HG03521 (cell line): ENCODE measurements at regions not wholly inside any gene's neighbourhood (a gene's known extent, or its start where the extent isn't known, plus 50 kb on each side); places are given as distances from the start of the nearest gene placed in this dataset.
A peak's percentile ranks its signal among the peaks of the same experiment; 100 is the strongest.

ENCODE experiments used
- ATAC-seq: cut with Tn5 transposase; IDR thresholded peaks from one replicate; pipeline ENCODE4 v1.9.1; 2021; ENCODE audit warnings: mild to moderate bottlenecking, moderate library complexity; ENCODE audit not compliant: unreplicated experiment

DNA sequence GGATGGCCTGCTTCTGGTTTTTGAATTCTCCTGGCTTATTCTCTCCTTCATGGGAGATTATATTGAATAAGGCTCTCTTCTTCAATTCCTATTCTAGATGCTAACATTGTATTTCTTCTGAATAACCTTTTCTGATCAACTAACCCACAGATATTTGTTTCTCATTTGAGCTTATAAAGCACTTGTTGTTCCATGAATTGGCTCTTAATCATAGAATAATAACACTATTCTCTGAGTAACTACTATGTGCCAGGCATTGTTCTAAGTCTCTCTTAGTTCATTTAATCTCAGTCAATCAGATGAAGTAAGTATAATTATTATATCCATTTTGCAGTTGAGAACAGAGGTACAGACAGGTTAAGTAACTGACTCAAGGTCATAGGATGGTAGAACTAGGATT lies 136.3 kb upstream of the MLIP start:
- no peak for ATAC-seq

DNA sequence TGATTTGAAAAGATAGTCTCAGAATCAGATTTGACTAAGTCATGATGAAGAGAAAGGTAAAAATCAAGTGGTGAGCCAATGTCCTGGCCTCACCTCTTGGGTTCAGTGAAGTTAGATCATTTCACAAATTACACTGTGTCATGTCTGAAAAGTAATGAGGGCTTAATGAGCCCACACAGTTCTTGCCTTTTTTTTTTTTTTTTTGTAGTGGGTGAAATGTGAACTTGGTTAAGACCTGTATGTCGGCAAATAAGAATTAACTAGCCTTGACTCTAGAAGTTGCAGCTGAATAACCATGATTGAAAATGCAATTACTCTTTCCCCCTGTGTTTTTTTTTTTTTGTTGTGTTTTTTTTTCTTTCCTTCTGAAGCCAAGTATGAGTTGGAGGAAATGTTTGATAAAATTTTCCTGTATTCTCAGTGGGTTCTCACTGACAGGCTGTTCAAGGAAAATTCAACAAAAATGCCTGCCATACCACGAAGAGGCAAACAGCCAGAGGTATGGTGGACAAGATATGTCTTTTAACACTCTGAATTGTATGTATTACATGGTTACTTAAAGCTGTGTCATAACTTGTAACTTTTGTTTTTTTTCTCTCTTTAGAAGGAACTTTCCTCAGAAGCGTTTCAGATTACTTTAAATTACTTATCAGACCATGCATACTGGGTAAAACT lies 135.2 kb upstream of the MLIP start:
- ATAC-seq = no peak

DNA sequence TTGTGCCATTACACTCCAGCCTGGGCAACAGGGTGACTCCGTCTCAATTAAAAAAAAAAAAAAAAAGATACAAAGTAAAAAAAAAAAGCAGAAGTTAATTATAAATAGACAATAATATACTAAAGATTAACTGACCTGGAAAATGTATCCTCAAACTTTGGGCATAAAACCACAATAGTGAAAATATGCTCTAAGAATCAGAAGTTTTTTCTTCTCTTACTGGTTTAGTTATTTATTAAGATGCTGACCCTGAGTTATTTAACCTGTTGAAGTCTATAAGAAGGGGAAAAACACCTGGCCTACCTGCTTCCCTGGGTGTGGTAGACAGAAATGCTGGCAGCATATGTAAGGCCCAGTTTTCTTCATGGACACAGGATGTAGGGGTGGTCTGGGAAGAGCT lies 133.7 kb upstream of the MLIP start:
- no peak for ATAC-seq

DNA sequence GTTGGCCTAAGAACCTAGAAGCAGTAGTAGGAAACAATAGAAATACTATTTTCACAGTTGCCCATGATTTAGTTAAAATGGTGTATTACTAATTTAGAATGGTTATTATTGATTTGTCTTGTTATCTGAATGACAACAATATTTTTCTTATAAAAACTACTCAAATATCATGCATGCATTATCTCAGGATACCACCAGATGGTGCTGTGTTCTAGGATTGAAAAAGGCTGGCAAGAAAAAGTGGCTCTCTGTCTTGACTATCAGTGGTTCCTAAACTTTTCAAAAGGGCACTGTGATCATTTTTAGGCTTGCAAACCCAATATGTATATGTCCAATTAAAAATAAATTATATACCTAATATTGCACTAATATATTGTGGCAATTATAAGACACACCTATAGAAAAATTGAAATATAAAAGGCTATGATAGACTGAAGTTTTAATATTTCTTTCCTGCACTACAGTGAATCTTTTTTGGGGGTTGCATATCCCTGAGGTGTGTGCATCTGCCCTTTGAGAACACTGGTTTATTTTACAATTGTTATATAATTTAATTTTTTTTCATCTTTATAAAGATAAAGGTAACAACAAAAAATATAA lies 131.7 kb upstream of the MLIP start:
- no peak for ATAC-seq

DNA sequence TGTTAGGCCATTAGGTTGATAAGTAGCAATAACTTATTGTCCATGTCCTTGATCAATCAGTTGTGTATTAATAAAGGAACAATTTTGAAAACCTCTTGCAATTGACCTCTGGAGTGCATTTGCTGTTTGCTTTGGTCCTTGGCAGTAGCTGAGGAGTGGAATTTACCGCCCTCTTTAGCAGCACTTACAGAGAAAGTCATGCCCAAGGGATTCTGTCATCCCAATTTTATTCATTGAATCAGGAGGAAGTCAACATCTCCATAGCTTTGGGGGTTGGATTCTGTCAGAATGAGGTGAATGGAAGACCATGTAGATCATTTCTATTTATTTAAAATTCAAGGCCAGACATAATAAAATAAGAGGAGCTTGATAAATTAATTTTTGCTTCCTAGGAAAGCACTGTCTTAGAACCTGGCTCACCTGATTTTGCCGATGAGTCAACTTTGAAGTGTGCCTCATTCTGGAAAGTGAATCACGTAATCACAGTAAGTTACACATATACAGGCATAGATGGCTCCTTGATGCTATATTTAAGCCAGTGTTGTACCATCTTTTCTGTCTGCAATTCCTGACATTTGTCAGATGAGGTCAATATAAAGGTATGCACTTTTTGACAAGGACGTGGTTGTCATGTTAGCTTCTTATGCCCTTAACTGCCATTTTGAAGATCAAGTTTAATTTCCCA lies 128.7 kb upstream of the MLIP start:
- ATAC-seq = no peak

DNA sequence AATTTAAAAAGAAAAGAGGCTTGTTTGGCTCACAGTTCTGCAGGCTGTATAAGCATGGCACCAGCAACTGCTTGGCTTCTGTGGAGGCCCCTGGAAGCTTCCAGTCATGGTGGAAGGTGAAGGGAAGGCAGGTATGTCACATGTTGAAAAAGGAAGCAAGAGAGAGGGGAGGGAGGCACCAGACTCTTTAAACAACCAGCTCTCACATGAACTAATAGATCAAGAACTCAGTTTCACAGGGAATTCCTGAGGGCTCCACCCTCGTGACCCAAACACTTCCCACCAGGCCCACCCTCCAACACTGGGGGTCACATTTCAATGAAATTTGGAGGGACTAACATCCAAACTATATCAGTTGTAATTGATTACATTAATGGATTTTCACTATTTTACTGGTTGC lies 127.9 kb upstream of the MLIP start:
- no peak for ATAC-seq

DNA sequence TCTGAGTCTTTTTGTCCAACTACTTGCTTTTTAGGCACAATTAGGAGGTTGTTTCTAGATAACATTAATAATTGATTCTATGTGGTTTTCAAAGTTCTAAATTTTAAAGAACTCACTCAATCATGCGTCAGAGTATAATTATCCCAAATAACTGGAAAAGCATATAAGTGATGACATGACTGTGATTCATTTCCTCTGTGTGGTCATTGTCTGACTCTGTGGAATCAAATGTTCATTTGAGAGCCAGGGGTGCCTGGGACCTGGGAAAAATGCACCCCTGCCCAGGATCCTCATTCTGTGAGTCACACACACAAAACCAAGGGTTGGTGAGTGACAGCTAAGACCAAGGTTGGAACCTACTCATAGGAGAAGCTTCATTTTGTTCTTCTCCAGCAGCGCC lies 127.1 kb upstream of the MLIP start:
- ATAC-seq = no peak

DNA sequence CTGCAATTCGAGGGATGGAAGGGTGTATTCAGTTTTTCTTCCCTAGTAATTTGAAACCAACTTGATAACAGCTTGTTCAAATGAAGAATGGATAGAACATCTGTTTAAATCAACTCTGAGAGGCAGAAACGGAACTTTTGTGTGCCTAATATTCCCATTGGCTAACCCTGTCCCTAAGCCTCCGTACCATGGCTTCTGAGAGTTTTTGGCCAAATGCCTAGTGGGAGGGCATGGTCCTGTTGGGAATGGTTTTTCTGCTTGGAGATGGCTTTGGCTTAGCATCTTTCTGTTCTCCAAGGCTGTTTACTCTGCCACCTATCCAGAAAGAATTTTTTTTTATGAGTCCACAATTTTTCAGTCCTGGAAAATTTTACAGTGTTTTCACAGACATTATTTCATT lies 126.7 kb upstream of the MLIP start:
- ATAC-seq = no peak

DNA sequence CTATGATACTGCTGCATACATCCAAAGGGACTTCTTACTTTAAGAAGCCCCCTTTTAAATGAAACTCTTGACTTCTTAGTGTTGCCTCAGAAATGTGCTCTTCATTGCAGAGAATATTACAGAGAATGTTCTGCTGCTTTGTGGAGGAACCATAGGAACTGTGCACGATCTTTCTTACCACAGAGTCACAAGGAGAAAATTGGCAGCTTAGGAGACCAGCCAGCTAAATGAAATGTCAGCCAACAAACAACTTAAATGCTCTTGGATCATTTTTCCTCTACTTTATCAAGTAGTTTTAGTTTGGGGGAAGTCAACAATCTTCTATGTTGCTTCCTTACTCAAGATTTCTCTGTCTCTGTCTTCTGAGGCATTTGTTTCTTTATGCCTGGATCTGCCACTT lies 125.9 kb upstream of the MLIP start:
- no peak for ATAC-seq

DNA sequence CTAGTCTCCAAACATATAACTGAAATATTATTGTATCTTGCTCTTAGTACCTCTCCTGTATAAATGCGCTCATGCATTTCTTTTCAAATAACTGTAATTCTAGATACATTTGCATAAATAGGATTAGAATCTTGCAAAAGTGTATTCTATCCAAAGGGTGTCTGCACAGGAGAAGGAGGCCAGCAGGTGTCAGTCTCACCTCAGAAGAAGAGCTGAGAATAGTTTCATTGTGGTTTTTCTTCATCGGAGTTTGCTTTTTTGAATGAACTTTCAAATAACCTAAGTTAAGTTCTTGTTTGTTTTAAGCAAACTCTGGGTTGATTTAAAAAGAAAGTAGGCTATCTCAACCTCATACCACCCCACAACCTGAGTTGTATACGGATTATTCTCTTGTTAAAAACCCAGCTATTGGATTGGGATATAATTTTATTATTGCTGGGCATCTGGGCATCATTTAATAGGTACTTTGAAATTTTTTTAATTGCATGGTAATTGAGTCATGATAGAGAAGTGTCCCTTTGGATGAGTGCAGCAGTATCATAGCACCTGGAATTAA lies 125.0 kb upstream of the MLIP start:
- ATAC-seq = peak; percentile 64

DNA sequence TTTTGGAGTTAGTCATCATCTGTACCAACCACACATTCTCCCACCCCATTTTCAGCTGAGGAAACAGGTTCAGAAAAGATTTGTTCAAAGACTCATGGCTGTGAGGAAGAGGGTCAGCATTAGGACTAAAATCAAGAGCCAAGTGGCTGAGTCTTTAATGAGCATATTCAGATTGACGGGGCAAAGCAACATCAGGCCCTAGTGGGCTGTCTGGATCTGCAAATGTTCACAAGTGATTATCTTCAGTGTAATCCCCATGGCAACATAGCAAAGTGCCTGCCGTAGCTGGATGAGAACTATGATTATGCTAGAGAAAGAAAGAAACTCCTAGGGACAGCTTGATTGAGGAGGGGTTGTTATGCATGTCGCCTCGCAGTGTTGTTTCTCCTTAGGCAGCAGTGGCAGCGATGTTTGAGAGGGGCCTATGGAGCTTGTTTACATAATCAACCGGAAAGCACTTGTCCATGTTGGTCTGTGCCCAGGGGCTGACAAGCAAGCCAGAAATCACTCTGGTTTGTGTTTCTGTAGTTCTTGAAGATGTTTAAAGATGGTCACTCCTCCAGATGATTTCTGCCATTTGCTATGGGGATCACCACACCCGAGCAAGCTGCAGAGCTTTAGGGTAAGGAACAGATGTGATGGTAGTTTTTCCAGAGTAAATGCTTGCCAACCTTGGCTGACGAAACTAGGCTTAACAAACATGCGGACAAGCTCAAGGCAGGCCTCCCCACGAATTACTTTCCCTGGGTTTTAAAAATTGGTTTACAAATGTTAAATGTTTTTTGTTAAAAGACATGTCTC lies 124.3 kb upstream of the MLIP start:
- no peak for ATAC-seq

DNA sequence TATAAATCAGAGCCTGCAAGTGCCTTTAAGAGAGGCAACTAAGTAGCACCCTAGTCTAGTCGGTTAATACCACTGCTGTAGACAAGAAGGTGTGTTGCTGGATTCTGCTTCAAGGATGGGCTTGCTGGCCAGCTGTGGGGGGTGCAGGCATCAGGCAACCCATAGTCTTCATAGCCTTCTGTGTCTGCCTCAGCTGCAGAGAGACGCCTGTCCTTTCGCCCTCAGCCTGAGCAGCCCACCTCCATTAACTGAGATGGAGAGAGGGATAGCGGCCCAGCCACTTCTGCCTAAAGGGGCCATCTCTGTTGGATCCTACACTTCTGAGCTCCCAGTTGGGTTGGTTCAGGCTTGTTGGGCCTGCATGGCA lies 123.7 kb upstream of the MLIP start:
- ATAC-seq = no peak

DNA sequence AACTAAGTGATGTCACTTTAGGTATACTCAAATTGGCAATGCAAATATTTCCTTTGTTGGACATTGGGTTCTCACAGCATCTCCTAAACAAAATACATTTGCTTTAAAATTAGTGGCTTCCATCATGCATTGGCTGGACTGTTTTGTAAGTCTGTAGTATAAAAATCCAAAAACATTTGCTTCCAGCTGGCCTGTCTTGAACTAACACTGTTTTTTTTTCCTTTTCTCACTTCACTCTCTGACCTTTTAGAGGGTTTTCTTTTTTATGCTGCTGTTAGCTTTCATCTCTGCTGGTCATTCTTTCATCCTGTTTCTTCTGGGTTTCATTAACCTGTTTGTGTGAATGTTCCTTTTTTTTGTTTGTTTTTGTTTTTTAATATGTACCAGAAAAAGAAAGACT lies 121.7 kb upstream of the MLIP start:
- ATAC-seq = no peak

DNA sequence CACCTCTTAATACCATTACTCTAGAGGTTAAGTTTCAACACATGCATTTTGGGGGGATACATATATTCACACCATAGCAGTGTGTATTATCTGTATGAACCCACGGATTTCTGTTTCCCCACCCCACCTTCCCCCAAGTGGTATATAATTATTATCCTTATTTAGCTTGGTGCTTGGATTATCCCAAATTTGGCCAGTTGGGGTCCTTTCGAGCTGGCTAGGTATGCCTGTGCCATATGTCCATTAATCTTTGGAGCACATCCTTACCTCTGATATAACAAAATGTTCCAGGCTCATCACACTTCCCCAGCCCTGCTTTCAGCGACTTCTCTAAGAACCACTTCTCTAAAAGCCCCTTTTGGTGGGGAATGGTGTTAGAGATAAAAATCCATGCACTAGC lies 118.7 kb upstream of the MLIP start:
- ATAC-seq = no peak

DNA sequence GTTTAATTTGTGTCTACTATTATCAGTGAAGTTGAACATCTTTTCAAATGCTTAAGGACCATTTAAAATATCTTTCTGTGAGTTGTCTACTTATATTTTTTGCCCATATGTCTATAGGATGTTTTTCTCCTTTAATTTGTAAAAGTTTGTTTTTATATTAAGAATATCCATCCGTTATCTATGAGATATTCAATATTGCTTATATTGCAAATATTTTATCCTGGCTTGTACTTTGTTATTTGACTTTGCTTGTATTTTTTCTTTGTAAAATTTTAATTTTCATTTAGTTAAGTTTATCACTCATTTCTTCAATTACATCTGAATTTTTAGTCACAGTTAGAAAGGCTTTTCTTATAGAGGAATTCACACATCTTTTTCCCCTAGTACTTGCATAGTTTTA lies 117.0 kb upstream of the MLIP start:
- no peak for ATAC-seq

DNA sequence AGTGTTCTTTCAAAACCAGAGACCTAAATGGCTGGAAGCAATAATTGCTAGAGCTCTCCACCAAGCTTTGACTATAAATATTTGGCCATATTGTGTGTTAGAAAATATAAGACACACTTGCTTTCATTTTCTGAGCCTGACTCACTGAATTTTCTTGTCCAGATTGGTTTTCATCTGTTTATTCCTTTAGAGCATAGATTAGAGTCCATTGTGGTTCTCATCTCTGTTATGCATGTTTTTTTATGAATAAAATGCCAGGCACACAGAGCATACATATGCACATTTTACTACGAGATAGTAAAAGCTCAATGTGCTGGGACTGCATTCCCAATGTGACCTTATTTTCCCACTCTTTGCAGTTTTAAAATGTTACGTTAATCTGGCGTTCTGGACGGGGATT lies 115.3 kb upstream of the MLIP start:
- no peak for ATAC-seq

DNA sequence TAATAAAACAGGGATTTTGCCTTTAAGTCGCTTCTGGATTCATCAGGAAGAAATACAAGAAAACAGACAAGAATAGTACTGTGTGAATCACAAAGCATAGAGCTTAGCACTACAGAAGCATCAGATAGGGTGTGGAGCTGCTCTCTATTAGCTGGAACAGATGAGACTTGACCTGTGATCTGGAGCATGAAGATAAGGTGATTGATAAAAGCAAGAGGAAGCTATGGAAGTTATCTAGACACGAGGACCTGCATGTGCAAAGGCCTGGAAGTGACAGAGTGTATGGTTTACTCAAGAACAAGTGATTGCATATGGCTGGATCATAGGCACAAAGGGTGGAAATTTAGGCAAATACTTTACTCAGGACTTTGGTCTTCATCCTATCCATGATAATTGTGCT lies 112.9 kb upstream of the MLIP start:
- no peak for ATAC-seq

DNA sequence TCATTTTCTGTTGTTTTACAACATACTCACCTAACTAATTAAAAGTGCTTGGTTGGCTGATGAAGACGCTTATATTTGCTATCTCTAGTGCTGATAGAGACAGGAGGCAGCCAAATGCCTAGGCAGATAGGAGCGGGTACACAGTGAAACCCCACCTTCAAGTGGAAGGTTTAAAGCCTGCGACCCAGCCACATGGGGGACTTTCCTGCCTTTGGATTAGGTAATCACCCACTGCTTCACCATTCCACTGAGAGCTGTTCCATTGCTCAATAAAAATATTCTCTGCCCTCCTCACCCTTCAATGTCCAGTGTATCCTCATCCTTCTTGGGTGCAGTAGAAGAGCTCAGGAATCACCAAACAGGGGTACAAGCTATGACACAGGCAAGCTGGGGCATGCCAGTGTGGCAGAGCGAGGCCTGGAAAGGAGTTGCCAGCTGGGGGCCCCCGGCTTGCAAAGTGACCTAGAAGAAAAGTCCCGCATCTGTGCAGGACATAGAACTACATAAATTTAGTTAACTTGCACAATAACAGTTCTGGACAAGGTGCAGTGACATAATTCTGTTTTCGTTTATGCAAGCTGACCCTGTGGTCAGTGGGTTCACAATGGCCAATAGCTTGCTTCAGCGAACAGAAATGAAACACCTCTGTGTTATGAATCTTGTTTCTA lies 112.0 kb upstream of the MLIP start:
- no peak for ATAC-seq

DNA sequence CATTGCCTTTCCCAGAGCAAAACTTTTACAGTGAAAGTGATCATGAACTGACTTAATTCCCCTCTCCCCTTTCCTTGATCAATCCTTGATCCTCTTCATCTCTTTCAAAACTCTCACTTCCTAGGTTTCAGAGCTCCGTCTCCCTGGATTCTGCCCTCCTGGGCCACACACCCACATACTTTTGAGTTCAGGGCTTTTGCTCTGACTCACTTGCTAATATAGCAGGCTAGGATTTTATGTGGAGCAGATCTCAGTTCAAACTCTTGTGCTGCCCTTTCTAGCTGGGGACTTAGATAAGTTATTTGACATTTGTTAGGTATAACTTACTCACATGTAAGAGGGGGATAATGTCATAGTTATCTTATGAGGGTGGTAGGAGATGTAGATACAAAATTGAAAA lies 109.1 kb upstream of the MLIP start:
- no peak for ATAC-seq

DNA sequence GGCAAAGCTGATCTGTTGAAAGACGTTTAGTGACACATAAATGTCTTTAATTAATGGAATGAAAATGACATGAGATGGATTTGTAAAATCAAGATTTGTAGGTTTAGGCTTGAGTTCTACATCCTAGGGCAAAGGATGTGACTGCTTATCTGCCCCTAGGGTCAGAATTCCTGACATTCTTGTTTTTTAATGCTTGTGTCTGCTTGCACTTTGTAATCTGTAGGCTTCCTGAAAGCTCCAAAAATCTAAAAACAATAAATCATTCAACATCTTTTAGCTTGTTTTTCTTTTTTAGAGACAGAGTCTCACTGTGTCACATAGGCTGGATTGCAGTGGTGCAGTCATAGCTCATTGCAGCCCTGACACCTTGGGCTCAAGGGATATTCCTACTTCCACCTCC lies 107.9 kb upstream of the MLIP start:
- ATAC-seq = no peak

DNA sequence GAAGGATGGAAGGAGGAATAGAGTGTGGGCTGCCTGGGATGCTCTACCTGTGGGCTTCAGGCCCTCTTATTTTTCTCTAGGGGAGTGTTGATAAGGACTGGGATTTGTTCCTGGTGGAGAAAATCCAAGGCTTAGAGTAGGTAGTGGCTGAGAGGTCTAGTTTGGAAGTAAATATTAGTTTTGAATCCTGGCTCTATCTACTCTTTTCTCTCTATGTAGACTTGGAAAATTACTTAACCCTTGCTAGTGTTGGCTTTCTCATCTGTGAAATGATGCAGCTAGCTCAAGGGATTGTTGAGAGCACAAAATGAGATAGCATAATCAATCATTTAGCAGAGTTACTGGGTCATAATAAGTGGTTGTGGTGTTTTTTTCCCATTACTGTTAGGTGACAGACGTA lies 102.7 kb upstream of the MLIP start:
- ATAC-seq = no peak
